Thyroid gland (tissue), 4 donors: ENCODE measurements at regions not wholly inside any gene's neighbourhood (a gene's known extent, or its start where the extent isn't known, plus 50 kb on each side); places are given as distances from the start of the nearest gene placed in this dataset.

ENCODE experiments used
- POLR2A ChIP-seq, 2 donors: fragments of 450-650 bp; IDR thresholded peaks; one replicate each; pipeline ENCODE4 v1.6.1; 2017; ENCODE audit warnings: antibody characterized with exemption in 2 of 2, mild to moderate bottlenecking in 2 of 2, moderate library complexity in 1 of 2
- TF ChIP-seq, protein P1 (sequence below), 6 experiments: fragments of 200-600 bp in 3 of 6; fragments of 450-650 bp in 3 of 6; sonication (generic) in 3 of 6; IDR thresholded peaks; one replicate each; pipeline ENCODE4 v1.5.1; 2016 to 2019; ENCODE audit warnings: antibody characterized with exemption in 6 of 6, mild to moderate bottlenecking in 2 of 6, inconsistent platforms in 1 of 6, moderate library complexity in 1 of 6

DNA sequence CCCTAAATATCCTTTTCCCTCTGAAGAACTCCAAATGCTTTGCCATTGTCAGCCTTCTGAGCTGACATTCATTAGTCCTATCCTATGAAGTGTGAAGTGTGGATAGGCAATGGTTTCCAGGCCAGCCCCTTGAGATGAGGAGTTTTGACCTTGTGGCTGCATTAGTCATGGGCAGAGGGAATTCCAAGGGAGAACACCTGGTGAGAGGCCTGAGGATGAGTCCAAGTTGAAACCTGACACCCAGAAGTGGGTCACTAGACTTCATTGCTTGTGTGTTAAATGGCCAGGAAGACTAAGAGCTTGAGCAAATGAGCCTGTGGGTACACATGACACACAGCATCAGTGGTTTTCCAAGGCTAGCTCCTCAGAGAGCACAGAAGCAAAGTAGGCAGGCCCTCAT is 260.8 kb downstream of the SKAP2 start:
- TF ChIP-seq, protein P1, sequence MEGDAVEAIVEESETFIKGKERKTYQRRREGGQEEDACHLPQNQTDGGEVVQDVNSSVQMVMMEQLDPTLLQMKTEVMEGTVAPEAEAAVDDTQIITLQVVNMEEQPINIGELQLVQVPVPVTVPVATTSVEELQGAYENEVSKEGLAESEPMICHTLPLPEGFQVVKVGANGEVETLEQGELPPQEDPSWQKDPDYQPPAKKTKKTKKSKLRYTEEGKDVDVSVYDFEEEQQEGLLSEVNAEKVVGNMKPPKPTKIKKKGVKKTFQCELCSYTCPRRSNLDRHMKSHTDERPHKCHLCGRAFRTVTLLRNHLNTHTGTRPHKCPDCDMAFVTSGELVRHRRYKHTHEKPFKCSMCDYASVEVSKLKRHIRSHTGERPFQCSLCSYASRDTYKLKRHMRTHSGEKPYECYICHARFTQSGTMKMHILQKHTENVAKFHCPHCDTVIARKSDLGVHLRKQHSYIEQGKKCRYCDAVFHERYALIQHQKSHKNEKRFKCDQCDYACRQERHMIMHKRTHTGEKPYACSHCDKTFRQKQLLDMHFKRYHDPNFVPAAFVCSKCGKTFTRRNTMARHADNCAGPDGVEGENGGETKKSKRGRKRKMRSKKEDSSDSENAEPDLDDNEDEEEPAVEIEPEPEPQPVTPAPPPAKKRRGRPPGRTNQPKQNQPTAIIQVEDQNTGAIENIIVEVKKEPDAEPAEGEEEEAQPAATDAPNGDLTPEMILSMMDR (IDR thresholded peaks at IDR 0.05): no peak
- TF ChIP-seq POLR2A (IDR thresholded peaks at IDR 0.05): no peak
